ENCODE measurements at regions not wholly inside any gene's neighbourhood (a gene's known extent, or its start where the extent isn't known, plus 50 kb on each side); places are given as distances from the start of the nearest gene placed in this dataset.
"Not testable (repeated sequence)": the region's sequence is repeated elsewhere in the genome, so short reads cannot be mapped to it uniquely, and the experiment has no call there.

DNA sequence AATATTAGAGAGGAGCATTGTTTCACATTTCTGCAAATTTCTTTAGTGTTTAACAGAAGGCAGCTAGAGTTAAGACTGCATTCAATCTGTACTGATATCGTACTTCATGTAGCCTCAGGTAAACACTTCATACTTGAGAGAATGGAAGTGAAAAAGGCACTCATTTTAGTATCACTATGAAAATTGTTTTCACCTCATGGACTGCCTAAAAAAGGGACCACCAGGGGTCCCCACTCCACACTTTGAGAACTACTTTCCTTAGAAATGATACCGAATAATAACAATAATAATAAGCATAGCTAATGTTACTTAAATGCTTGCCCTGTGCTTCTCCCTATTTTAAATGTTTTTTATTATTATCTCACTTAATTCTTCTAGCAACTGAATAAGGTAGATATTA lies 95.1 kb downstream of the BLID start:
- ATAC-seq: no peak

DNA sequence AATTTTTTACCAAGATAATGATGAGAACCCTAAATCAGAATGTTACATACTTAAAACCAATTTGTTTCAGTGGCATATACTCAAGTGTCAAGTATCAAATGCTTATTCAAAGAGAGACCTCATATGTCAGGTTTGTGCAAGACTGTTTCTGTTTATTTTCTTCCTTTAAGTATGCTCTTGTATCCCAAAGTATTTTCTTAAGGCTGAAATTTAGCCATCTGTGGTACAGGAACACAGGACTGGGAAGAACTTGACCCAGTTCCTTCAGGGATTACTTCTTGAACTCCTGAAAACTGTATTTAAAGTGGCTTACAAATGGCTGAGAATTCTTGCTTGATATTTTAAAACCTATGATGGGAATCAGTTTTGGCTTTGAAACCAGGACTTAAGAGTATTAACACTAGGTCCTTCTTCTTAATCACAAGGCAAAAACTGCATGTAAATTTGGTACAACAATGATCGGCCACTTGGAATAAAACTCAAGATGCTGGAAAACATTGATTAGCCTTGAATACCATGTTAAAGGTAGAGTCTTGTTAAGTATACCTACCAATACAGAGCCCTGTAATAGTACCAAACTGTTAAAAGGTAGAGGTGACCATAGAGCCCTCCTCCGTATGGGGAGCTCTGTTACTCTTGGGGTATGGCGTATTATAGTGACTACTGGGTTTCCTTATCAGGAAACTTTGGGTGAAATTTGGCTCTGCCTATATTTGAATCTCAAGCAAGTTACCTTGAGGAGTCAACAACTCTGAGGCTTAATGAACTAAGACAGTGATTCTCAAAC lies 95.9 kb downstream of the BLID start:
- no peak for ATAC-seq

DNA sequence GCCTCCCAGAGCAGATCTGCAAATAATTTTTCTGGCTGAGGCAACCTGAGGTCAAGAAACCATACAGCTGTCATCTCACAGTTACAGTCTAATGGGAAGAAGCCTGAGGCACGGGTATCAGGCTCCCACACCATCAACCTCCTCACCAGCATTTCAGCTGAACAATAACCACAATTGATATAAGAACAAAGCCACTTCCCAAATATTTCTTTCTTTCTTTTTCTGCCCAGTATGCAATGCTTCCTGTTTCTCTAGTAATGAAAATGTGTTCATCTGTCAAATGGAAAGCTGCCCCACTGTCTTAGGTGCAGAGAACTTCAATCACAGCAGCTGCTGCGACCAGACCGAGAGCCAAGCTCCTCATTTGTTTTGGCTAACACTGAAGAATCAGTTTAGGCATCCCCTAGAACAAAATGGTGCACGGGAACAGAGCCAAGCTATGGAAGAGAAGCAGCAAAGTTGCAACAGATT lies 108.4 kb downstream of the BLID start:
- ATAC-seq: no peak

DNA sequence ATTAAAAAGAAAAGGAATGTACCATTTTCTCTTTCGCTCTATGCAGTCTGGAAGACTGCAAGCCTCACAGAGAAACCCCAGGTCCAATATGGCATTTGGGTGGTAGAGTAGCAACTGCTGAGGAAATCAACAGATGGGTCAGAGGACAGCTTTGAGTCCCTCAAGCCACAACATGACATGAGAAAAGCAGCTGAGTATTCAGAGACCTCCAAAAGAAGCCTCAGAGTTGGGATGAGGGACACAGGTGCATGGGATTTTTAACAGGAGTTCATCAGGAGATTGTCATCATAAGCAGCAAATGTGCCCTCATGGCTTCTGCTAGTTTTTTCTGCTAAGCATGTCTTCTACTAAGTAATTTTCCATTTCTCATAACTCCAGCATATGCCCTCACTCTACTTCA lies 111.6 kb downstream of the BLID start:
- ATAC-seq: no peak

DNA sequence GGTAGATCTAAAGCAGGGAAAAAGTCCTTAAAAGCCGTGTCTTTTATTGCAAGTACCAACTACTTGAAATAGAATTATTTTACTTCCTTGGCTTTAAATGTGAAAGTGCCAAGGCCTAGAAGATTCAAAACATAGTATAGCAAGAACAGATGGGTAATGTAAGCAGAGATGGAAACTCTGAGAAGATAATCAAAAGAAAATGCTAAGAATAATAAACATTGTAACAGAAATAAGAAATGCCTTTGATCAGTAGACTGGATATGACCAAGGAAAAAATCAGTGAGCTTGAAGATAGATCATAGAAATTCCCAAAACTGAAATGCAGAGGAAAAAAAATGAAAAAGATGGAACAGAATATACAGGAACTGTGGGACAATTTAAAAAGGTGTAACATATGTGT lies 113.1 kb downstream of the BLID start:
- ATAC-seq: no peak

DNA sequence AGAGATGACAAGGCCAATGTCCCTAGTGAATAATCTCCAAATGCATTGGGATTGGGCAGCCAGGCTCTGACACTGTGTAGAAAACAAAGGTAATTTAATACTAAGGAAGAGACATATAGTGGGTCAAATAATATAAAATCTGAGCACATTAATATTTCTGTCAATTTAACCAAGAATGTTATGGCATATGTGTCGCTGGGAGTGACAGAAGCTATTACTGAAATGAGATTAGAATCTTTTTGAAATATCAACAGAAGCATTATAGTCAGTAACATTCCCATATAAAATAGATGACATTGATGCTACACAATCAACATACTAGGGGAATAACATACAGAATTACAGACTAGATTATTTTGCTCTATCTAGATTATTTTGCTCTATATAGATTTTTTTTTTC lies 114.0 kb downstream of the BLID start:
- no peak for ATAC-seq

DNA sequence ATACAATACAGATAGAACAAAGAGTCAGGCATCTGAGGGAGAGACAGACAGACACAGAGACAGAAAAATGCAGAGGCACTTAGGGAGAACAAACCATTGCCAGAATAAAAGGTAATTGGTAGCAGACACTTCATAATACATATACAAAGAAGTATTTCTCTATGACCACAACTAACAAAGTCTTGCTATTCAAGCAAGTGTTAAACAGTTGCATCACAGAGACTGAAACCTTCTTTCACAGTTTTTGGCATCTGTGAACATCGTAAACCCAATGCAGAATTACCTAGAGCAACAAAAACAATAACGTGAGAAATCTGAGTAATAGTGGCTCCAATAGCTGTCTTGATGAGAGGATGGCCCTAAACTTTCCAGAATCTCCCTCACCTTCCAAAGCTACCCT lies 116.4 kb downstream of the BLID start:
- ATAC-seq: no peak

DNA sequence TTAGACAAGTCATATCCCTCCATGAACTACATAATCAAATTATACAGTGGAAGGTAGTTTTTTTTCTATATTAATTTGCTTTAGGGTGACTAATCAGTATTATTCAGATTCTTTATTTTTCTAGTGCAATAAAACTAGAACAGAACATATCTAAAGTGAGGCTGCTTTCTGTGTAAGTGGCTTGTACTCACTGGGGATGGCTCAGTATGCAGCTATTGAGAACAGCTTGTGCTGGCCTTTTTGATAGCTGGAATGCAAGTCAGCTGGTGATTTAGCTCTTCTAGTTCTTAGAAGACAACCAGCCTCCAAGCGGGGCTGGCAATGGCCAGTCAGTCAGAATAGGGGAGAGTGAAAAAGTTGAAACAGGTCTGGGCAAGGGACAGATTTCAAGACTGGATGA lies 119.4 kb downstream of the BLID start:
- ATAC-seq: no peak

DNA sequence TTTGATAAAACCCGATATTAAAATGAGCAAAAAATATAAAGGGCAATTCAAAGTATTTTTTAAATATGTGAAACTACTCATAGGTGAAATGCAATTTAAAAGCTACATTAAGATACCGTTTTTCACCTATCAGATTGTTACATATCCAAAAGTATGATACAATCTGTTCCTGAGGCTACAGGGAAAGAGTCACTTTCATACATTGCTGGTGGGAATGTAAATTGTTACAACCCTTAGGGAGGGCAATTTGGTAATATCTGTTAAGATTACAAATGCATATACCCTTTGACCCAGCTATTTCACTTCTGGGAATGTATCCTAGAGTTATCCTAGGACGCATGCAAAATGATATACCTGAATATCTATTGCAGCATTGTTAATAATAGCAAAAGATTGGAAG lies 132.1 kb downstream of the BLID start:
- ATAC-seq: no peak

DNA sequence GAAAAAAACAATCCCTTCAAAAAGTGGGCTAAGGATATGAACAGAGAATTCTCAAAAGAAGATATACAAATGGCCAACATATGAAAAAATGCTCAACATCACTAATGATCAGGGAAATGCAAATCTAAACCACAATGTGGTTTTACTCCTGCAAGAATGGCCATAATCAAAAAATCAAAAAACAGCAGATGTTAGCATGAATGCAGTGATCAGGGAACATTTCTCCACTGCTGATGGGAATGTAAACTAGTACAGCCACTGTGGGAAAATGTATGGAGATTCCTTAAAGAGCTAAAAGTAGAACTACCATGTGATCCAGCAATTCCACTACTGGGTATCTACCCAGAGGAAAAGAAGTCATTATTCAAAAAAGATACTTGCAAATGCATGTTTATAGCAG lies 138.1 kb downstream of the BLID start:
- ATAC-seq: not testable (repeated sequence)

DNA sequence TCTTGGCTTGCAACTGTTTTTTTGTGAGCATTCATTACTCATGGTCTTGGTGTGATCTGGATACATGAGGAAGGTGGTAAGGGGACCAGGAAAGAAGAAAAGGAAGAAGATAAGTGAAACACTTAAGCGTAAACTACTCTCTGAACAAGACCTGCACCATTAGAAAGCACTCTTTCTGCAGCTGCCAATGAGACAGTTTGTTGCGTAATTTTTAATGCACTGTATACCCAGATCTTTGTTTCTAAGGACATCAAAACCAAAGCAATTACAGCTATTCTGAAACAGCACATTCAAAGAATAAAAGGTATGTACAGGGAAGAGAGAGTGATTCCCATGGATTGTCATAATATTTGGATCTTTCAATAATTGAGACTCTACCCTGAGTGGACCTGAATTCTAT lies 147.4 kb downstream of the BLID start:
- ATAC-seq: no peak

DNA sequence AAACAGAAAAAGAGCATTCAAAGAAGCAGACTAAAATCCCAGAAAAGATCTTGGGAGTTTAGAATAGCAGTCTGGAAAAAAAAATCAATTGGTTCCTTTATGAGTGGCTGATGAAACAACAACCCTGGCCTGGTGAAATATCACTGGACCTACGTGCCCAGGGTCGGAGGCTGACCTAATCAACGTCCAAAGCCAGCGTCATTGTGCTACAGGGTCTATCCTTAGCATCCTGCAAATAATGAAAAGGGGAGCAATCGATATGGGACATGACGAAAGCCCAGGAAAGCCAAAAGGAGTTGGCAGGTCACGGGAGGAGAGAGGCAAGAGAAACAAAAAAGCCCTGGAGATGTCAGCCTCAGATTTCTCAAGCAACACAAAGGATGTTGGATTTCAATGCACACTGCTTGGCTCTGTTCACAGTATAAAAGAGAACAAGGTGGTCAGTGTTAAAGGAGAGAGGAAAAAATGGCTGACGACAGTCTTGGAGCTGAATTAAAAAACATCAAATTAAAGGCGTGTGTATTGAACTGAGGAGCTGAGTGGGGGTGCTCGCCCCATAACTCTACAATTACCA lies 148.8 kb downstream of the BLID start:
- ATAC-seq: no peak

DNA sequence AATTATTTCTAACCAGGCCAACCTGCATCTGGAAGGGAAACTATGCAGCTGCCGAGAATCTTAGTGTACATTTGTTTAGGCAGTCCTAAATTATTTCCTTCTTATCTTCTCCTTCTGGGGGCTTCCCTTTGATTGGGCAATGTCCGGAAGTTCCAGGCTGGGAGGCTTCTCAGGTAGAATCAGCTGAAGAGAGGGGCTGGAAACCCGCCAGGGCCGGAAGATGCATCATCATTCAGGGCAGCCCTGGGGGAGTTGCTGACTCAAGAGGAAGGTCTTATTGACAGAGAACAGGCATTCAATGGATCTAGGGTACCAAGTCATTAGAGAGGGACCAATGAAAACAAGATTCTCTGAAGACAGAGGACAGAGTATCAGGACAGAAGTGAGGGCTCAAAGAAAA lies 150.7 kb downstream of the BLID start:
- no peak for ATAC-seq

DNA sequence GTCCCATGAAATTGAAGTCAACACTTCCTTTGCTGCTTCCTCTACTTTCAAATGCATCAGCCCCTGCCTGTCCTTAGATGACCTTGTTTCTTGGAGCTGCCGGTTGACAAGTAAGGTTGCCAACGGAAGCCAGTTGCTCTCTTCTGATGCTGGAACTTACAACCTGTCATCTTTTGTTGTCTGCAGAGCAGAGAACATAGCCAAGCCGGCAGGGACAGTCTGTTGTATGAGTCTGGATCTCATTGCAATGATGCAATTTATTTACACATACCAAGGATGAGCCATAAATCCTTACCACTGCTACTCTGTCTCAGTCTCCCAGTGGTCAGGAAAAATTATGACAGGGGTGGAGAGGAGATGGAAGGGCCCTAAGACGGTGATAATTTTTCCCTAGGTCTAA lies 151.4 kb downstream of the BLID start:
- no peak for ATAC-seq

DNA sequence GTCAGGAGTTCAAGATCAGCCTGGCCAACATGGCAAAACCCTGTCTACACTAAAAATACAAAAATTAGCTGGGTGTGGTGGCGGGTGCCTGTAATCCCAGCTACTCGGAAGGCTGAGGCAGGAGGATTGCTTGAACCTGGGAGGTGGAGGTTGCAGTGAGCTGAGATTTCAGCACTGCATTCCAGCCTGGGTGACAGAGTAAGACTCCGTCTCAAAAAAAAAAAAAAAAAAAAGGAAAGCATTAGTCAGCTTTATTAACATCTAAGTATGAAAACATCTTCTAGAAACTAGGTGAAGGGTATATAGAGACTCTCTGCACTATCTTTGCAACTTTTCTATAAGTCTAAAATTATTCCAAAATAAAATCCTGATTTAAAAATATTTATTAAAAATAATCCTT lies 152.2 kb downstream of the BLID start:
- ATAC-seq: not testable (repeated sequence)

DNA sequence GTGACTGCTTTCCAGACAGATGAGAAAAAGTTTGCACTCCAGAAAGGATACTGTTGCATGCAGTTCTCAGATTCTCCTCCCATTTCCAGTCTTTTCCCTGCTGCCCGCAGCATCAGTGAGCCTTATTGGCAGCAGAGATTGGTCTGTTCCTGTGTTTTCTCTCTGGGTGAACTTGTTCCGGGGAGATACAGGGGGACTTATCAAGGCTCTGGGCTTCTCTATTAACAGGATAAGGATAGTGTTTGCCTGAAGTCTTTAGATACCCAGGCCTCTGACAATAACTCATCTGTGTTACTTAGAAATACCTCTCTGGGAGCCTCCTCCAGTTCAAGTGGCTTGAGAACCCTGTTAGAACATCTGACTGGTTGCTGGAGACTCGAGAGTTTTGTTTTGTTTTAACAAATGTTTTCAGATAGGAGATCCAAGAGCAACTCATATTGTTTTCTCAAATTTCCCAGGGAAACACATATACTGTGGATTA lies 154.7 kb downstream of the BLID start:
- no peak for ATAC-seq

DNA sequence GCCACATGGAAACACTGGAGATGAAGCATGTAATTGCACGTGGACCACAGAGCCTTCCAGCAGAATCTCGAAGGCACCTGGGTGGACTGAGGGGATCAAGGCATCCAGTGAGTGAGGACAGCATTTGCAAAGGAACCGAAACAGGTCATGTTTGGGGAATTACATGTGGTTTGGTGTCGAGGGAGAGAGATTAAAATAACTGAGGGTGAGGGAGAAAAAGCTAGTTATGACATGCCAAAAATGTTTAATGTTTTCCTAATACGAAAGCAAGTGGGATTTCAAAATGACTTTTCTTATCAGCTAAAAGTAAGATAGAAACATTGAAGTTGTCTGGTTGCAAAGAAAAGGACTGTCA lies 157.1 kb downstream of the BLID start:
- ATAC-seq: no peak

DNA sequence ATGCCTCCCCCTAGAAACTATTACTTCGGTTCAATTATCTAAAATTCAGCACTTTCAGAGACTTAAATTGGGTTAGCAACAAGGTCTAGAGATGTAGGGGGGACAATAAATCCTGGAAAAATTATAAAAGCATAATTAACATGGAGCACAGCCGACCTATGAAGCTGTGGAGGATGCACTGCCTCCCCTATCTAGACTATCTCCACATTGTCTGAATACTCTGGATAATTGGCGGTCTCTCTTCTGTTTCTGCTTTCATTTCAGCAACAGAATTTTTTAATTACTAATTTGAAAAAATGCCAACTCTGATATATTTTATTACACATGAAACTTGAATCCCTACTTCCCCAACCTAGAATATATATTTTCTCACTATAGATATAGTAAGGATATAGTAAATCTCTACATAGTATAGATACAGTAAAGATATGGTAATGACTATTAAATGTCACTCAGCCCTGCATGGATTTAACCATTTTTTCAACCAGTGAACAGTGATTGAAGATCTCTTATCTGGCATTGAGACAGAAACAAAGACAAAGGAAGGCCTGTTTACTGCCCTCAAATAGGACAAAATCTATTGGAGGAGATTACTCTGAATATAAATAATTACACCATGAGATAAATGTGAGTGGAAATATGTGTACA lies 157.6 kb downstream of the BLID start:
- no peak for ATAC-seq

DNA sequence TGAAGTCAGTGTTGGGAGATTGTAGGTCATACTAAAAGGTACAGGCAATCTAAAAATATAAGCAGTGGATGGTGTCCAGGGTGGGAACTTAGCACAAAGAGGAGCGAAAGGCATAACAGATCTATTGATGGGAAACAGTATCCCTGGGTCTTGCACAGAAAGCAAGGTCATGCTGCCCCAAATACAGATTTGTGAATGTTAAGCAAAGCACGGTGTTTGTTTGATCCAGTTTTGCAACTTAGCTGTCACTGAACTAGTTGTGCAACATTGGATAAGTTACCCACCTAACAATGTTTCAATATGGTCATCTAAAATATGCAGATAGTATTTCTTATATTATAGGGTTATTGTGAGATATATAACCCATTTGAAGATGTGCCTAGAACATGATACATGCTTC lies 162.9 kb downstream of the BLID start:
- no peak for ATAC-seq

DNA sequence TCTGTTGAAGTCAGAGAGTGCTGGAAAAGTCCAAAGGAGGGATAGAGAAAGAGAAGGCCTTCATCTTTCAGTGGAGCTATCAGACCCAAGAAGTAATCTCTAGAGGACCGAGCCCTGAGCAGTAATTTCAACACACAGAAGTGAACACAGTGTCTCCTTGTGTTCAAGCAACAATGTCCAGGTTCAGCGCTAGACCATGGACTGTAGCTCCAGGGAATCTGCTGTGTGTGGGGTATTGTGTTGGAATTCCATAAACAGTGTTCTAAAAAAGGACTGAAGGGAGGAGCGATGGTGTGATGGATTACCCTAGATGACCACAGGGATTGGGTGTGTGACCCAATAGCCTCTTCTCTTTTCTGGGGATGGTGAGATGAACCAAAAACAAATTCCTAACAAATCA lies 165.9 kb downstream of the BLID start:
- ATAC-seq: no peak

DNA sequence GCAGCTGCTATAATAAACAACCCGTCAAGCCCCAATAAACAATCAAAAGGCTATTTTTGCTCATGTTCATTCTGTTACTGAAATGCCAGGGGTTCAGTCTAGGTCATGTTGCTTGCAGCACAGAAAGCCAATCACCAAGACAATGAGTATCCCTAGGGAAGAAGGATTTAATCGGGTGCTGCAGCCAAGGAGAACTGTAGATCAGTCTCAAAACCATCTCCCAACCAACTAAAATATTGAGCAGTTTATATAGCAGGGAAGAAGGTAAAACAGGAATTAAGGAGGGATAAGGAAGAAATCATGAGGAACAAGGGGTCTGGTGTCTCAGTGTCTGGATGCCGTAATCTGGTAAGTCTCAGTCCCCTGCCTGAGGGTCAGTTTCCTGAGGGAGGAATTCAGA lies 169.5 kb downstream of the BLID start:
- no peak for ATAC-seq

DNA sequence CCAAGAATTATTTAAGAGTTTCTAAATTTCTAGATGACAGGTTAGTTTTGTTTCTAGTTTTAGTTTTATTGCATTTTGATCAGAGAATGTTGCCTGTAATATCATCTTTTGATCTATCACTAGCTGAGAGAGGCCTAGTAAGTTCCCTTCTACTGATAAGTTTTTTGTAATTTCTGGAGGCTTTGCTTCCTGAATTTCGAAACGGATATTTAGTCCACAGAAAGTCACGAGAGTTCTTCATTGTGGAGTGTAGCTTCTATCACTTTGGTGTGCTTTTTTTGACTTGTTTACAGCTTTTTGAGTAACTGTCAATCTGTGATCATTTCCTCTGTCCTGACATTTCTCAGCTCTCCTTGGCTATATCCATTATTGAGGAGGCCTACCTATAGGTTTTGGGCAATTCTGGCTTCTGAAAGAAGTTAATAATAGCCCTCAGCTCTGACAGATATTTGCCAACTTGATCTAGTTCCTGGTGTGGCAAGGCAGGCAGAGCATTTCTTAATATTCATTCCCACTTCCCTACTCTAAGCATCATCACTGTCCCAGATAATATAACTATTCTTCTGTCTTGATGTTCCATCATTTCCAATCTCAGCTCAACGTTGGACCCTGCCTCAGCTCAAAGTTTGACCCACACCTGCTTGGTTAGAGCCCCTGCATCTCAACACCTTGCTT lies 171.3 kb downstream of the BLID start:
- no peak for ATAC-seq

DNA sequence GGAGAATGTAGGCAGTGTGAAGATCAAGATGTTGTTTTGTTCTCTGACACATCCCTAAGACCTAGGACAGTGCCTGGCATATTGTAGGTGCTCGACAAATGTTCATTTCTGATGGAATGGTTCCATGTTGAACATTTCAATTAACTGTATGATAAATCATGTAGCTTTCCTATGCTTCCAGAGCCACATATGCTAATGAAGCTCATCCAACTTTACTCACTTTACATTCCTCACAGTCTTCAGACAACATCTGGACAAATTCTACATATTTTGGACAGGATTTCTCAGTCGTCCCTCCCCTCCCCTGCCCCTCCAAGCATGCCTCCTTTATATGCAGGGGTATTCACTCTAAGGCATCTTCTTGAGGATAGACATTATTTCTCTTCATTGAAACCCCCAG lies 177.9 kb downstream of the BLID start:
- no peak for ATAC-seq

All from activated CD4-positive, CD25-positive, alpha-beta regulatory T cell treated with anti-CD3 and anti-CD28 coated beads, Interleukin-2, amount 50 U/mL, for 24 hours (primary cell).